SK-N-SH treated with all-trans-retinoic acid at 6 μM for 48 hours (cell line): ENCODE measurements at regions not wholly inside any gene's neighbourhood (a gene's known extent, or its start where the extent isn't known, plus 50 kb on each side); places are given as distances from the start of the nearest gene placed in this dataset.

ENCODE experiments used
- ATAC-seq: fragments of 200-7000 bp; cut with Tn5 transposase; 3 replicates; pipeline ENCODE4 v1.9.1; 2020; ENCODE audit warnings: mild to moderate bottlenecking, moderate library complexity
- ARNTL ChIP-seq: fragments of 450-650 bp; formaldehyde crosslinking; IDR thresholded peaks from 2 replicates; pipeline ENCODE4 v1.5.0; 2020; ENCODE audit warnings: low read depth, mild to moderate bottlenecking, moderate library complexity, borderline replicate concordance
- BACH2 ChIP-seq: fragments of 250-450 bp; sonication (Bioruptor Pico); IDR thresholded peaks from 2 replicates; pipeline ENCODE4 v1.9.0; 2021; ENCODE audit warnings: mild to moderate bottlenecking, borderline replicate concordance
- CREB5 ChIP-seq: fragments of 250-450 bp; sonication (Bioruptor Pico); IDR thresholded peaks from 2 replicates; pipeline ENCODE4 v1.5.1; 2020; ENCODE audit warnings: low read depth, mild to moderate bottlenecking, moderate library complexity
- CSDC2 ChIP-seq: fragments of 250-450 bp; sonication (Bioruptor Pico); IDR thresholded peaks from 2 replicates; pipeline ENCODE4 v1.5.0; 2020; ENCODE audit warnings: mild to moderate bottlenecking, moderate library complexity
- CSRNP3 ChIP-seq: fragments of 250-450 bp; sonication (Bioruptor Pico); IDR thresholded peaks from 2 replicates; pipeline ENCODE4 v1.5.1; 2021; ENCODE audit warnings: mild to moderate bottlenecking, moderate library complexity
- ESRRG ChIP-seq: fragments of 250-450 bp; sonication (Bioruptor Pico); IDR thresholded peaks from 2 replicates; pipeline ENCODE4 v1.6.1; 2021; ENCODE audit warnings: mild to moderate bottlenecking
- GLIS3 ChIP-seq: fragments of 250-450 bp; sonication (Bioruptor Pico); IDR thresholded peaks from 2 replicates; pipeline ENCODE4 v1.5.0; 2020; ENCODE audit warnings: mild to moderate bottlenecking, moderate library complexity
- ISL1 ChIP-seq: fragments of 250-450 bp; sonication (Bioruptor Pico); IDR thresholded peaks from 2 replicates; pipeline ENCODE4 v2.1.2; 2022; ENCODE audit warnings: mild to moderate bottlenecking, moderate library complexity
- OSR1 ChIP-seq: fragments of 250-450 bp; sonication (Bioruptor Pico); IDR thresholded peaks from 2 replicates; pipeline ENCODE4 v1.8.0; 2022; ENCODE audit warnings: moderate library complexity, mild to moderate bottlenecking, inconsistent platforms
- PATZ1 ChIP-seq: fragments of 250-450 bp; sonication (Bioruptor Pico); IDR thresholded peaks from 2 replicates; pipeline ENCODE4 v1.8.0; 2020; ENCODE audit warnings: mild to moderate bottlenecking, moderate library complexity, borderline replicate concordance
- POU6F1 ChIP-seq: fragments of 250-450 bp; sonication (Bioruptor Pico); IDR thresholded peaks from 2 replicates; pipeline ENCODE4 v1.8.0; 2021; ENCODE audit warnings: low read depth, mild to moderate bottlenecking, moderate library complexity, borderline replicate concordance
- PPARA ChIP-seq: fragments of 250-450 bp; sonication (Bioruptor Pico); IDR thresholded peaks from 2 replicates; pipeline ENCODE4 v1.5.0; 2020; ENCODE audit warnings: mild to moderate bottlenecking, borderline replicate concordance
- RARB ChIP-seq: fragments of 250-450 bp; sonication (Bioruptor Pico); IDR thresholded peaks from 2 replicates; pipeline ENCODE4 v1.8.0; 2021; ENCODE audit warnings: mild to moderate bottlenecking, moderate library complexity
- SNAI2 ChIP-seq: fragments of 250-450 bp; sonication (Bioruptor Pico); IDR thresholded peaks from 2 replicates; pipeline ENCODE4 v1.5.0; 2020; ENCODE audit warnings: mild to moderate bottlenecking, moderate library complexity
- TCF4 ChIP-seq: fragments of 250-450 bp; sonication (Bioruptor Pico); IDR thresholded peaks from 2 replicates; pipeline ENCODE4 v1.8.0; 2021; ENCODE audit warnings: mild to moderate bottlenecking, moderate library complexity, borderline replicate concordance
- TOX ChIP-seq: fragments of 250-450 bp; sonication (Bioruptor Pico); IDR thresholded peaks from 2 replicates; pipeline ENCODE4 v1.8.0; 2021; ENCODE audit warnings: mild to moderate bottlenecking, moderate library complexity, borderline replicate concordance
- TSHZ2 ChIP-seq: fragments of 250-450 bp; sonication (Bioruptor Pico); IDR thresholded peaks from 2 replicates; pipeline ENCODE4 v1.5.0; 2020; ENCODE audit warnings: mild to moderate bottlenecking, moderate library complexity
- ZC3H10 ChIP-seq: fragments of 250-450 bp; sonication (Bioruptor Pico); IDR thresholded peaks from 2 replicates; pipeline ENCODE4 v1.5.1; 2021; ENCODE audit warnings: mild to moderate bottlenecking, moderate library complexity
- ZFP3 ChIP-seq: fragments of 250-450 bp; sonication (Bioruptor Pico); IDR thresholded peaks from 2 replicates; pipeline ENCODE4 v1.5.0; 2020; ENCODE audit warnings: mild to moderate bottlenecking, moderate library complexity
- ZFP30 ChIP-seq: fragments of 450-650 bp; formaldehyde crosslinking; IDR thresholded peaks from 2 replicates; pipeline ENCODE4 v1.5.0; 2022; ENCODE audit warnings: mild to moderate bottlenecking, moderate library complexity
- ZNF565 ChIP-seq: fragments of 450-650 bp; formaldehyde crosslinking; conservative IDR thresholded peaks from 2 replicates; pipeline ENCODE4 v1.5.0; 2020; ENCODE audit warnings: low read depth, mild to moderate bottlenecking, moderate library complexity
- ZNF70 ChIP-seq: fragments of 450-650 bp; formaldehyde crosslinking; IDR thresholded peaks from 2 replicates; pipeline ENCODE4 v1.5.0; 2020; ENCODE audit warnings: mild to moderate bottlenecking, moderate library complexity
- ZNF8 ChIP-seq: fragments of 450-650 bp; formaldehyde crosslinking; IDR thresholded peaks from 2 replicates; pipeline ENCODE4 v1.5.0; 2020; ENCODE audit warnings: mild to moderate bottlenecking, moderate library complexity

GRCh38 chr6:9717568-9717967 is 697.3 kb downstream of the TFAP2A start:
- TF ChIP-seq POU6F1 (CRISPR knock-in tag) (no peak), ZNF565 (no peak), ISL1 (CRISPR knock-in tag) (no peak), TOX (CRISPR knock-in tag) (no peak), ARNTL (CRISPR knock-in tag) (no peak), SNAI2 (CRISPR knock-in tag) (no peak), ESRRG (CRISPR knock-in tag) (no peak), CSRNP3 (no peak), CSDC2 (no peak), TSHZ2 (CRISPR knock-in tag) (no peak), PPARA (CRISPR knock-in tag) (no peak), ZFP3 (CRISPR knock-in tag) (no peak), ZC3H10 (CRISPR knock-in tag) (no peak), RARB (no peak), ZFP30 (CRISPR knock-in tag) (no peak), ZNF8 (CRISPR knock-in tag) (no peak), CREB5 (no peak), OSR1 (CRISPR knock-in tag) (no peak), GLIS3 (CRISPR knock-in tag) (no peak), ZNF70 (CRISPR knock-in tag) (no peak)
- TF ChIP-seq, all 23 proteins: peak for 0
- ATAC-seq, result no peak

GRCh38 chr6:9711365-9711764 is 703.5 kb downstream of the TFAP2A start:
- ATAC-seq, result no peak
- TF ChIP-seq GLIS3 (CRISPR knock-in tag), result no peak
- TF ChIP-seq SNAI2 (CRISPR knock-in tag), result no peak
- no peak for TF ChIP-seq ZFP30 (CRISPR knock-in tag)
- no peak for TF ChIP-seq TOX (CRISPR knock-in tag)
- no peak for TF ChIP-seq CSDC2
- no peak for TF ChIP-seq ZFP3 (CRISPR knock-in tag)
- no peak for TF ChIP-seq RARB
- no peak for TF ChIP-seq TSHZ2 (CRISPR knock-in tag)
- TF ChIP-seq TCF4 (CRISPR knock-in tag), result no peak
- no peak for TF ChIP-seq ARNTL (CRISPR knock-in tag)
- no peak for TF ChIP-seq POU6F1 (CRISPR knock-in tag)
- TF ChIP-seq BACH2 (CRISPR knock-in tag), result no peak
- no peak for TF ChIP-seq ZNF70 (CRISPR knock-in tag)
- no peak for TF ChIP-seq ZC3H10 (CRISPR knock-in tag)
- no peak for TF ChIP-seq PATZ1 (CRISPR knock-in tag)
- TF ChIP-seq ISL1 (CRISPR knock-in tag), result no peak
